ENCODE measurements at regions not wholly inside any gene's neighbourhood (a gene's known extent, or its start where the extent isn't known, plus 50 kb on each side); places are given as distances from the start of the nearest gene placed in this dataset.
"Not testable (repeated sequence)": the region's sequence is repeated elsewhere in the genome, so short reads cannot be mapped to it uniquely, and the experiment has no call there.

DNA sequence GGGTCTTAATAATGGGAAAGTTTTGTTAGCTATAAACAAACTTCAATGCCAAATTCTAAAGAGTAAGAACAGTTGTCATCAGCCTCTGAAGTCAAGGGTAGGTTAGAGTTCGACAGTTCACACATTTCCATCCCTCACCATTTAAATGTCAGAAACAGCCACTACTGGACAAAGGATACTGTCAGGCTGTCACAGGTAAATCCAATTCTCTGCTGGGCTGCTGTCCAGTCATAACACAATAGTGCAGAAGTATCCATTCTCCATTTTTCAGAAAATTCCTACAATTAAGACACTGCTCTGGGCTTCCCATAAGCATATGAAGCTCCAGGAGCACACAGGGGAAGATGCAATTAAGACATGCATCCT lies 221.4 kb downstream of the RPS29 start:
- DNase-seq, result no peak

DNA sequence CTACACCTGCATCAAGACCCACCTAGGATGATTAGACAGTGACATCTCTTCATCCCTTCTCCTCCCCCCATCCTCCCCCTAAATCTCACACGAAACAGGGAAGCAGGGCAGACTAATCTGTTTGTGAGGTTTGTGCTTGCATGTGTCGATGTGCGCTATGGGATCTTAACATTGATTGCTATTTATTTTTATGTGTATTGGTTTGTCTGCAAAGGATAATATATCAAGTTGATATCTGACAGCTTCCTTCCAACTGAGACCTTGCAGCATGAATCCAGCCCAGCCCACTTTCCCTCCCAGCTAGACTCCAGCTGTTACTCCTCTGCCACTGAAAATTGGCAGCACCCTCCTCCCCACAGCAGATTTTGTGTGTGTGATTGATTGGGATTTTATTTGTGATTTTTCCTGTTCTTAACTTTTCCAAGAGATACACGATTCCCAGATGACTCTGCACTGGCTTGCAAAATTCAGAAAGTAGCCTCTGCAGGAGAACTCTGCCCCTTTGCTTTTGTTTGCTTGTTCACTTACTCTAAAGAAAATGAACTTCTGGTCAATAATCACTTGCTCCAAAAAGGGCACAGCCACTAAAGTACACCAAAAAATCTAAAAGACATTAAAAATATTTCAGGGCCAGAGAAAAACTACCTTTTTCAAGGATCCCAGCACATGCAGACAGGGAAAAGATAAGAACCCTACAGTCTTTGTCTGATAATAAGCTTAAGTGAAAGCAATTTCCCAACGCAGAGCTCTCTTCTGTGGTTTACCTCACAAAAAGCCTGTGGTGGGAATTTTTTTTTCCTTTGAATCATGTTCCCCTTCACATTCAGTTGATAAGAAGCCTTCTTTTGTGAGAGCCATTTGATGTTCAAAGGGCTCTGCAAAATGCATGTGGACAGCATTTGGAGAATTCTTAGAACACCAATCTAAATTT lies 222.1 kb downstream of the RPS29 start:
- DNase-seq, result no peak

DNA sequence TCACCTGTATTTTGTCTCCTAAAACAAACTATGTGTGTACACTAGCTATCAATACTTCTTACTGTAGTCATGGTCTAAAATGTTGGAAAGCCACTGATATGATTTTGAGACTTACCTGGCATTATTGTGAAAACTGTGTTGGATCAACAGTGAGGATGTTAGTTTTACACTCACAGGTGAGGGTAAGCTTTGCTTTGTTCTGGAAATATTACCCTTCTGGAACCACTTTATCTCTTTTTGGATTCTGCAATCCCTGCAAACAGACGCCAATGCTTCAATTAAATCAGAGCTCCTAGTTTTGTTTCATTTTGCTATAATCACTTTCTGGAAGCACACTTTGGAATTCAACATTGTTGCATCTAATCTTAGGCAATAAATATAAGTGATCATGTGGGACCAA lies 223.3 kb downstream of the RPS29 start:
- DNase-seq, result no peak

DNA sequence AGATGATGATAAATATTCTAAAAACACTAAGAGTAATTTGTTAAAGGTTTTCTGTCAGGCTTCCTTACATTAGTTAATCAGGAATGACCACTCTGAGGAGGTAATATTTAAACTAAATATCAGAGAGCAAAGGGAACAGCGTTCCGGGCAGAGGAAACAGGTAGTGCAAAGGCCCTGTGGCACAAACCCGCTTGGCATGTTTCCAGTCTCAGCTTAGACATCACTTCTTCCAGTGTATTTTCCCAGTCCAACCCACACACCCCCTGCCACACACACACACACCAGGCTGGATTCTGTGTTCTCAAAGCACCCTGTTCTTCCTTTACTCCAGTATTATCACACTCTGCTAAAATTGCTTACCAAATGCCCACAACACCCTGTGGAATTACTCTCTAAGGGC lies 247.1 kb downstream of the RPS29 start:
- DNase-seq, result no peak

DNA sequence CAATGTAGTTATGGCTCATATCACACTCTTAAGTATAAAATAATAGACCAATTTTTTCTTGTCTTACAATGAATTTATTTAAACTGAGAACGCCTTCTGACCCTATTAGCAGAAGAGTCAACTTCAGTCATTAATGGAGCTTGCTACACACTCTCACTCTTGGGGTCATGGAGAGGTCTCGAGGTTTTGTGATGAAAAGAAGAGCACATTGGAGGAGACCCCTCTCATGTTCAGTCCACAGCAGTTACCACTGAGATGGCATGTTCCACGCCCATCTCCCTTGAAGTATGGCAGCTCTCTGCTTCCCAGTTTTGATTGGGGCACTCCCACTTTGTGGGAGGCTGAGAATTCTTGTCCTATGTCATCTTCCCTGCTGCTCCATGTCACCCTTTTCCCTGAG lies 266.4 kb downstream of the RPS29 start:
- no peak for DNase-seq

DNA sequence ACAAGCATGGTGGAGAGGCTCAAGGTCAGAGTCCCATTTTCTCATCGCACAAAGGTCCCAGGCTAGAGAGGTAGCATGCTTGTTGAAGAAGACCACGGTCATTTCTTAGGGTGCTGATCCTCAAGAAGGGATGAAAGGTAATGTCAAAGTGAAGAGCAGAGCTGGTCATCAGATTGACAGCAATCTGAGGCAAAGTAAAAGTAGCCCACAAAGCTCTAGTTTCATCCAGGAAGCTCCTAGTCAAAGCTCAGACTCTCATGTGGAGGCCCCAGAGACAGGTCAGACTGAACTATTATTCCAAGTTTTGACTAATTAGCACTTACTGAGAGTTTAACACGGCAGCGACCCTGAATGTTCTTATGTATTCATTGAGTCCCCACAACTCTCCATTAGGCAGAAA lies 270.6 kb downstream of the RPS29 start:
- DNase-seq, result no peak

DNA sequence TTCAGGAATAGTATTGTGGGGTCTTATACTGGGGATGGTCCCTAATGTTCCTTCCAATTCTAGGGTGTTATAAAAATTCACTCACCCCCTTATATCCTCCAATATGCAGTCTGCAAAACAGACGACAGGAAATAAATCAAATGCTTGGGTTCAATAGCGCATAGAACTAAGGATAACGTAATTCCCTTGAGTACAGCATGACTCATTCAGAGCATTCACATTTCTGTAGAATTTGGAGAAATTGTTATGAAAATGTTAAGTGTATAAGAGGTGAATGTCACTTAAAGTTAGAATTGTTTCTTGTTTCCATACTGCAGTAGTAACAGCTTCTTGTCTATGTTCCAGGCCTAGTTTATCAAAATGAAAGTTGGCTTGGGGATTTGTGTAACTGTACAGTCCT lies 271.4 kb downstream of the RPS29 start:
- no peak for DNase-seq

DNA sequence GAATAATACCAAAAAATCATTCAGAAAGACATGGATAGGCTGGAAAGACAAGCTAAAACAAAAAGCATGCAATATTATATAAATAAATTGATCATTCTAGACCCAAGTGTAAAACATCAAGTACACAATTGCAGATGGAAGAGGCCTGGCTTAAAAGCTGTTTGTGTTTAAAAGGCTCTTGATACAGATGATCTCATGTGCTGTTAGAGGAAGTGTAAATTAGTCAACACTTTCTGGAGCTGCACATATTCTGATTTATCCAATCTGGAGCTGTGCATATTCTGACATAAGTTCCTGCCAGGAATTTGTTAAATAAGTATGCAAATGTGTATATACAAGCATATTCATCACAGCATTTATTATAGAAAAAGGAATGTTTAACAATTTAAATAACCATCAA lies 273.1 kb downstream of the RPS29 start:
- no peak for DNase-seq

DNA sequence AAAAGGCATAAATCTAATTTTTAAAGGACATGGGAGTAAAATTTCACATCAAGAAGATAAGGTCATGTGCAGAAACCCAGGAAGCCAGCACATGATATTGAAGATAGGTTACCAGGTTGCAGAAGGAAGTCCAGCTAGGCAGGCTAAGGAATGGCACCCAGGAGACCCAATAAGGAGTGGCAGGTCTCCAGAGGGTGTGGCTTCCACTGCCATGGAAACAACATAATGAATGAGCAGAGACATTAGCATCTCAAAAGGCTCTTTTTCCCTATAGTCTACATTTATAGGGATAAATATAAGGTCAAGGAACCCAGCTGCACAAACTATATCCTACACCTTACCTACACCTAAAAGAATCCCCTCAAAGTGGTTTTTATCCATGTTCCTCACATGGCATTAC lies 275.9 kb downstream of the RPS29 start:
- DNase-seq, result no peak

DNA sequence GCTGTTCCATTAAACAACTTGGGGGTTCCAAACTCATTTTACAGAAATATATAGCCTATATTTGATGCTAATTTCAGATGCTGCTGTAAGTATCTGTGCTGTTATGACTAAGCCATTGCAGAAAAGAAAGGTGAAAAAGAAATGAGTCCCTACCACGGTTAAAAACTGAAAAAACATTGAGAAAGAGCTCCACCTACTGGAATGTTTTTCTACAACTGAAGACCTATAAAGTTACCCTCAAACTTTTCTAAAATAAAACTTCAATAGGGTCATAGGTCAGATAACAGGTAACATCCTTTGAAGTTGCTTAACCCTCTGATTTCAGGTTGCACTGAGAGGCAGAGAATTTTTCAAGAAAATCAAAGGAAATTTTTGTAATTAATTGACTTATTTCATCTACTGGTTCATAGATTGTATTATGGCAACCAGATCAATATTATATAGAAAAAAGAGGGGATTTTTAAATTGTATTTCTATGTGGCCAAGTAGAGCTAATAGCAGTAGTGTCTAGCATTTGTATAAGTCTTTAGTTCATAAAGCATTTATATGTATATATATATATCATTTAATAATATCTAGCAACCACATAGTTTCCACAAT lies 279.9 kb downstream of the RPS29 start:
- no peak for DNase-seq

DNA sequence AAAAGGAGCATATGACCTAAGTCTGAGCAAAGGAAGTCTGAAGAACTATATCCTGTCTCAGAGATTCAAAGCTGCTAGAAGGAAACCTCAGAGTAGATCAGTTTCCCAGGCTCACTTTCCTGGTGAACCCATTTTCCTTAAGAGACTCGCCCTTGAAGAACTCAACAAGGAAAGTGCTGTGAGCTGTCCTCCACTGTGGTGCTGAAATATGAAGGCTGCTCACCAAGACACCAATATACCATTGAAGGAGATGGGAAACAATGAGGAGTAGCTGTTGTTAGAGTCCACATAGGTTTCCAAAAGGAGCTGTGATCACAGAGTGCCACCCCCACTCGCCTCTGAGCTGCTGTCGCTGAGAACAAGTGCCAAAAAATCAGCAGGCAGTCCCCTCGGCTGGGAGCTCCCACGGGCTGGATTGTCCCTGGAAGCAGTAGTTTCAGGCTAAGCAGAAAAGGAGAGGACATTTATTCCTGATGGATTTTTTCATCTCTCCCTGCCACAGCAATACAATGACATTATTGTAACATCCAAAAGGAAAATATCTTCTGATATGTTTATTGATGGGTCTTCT lies 282.1 kb downstream of the RPS29 start:
- DNase-seq, result no peak

DNA sequence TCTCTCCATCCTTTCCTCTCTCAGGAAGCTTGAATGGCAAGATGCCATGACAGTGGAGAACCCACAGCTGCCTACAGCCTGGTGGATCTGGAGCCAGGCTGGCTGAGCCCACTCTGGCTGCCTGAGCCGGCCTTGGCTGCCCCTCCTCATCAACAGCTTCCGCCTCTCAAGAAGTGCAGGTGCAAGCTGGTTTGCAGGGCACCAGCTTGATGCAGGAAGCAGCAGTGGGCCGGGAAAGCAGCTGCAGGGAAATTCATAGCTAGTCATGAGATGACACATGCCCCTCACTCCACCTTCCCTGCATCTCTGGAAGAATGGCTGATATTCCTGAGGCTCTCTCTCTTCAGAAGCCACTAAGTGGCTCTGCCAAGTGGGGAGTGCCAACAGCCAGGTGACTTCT lies 289.1 kb downstream of the RPS29 start:
- no peak for DNase-seq

DNA sequence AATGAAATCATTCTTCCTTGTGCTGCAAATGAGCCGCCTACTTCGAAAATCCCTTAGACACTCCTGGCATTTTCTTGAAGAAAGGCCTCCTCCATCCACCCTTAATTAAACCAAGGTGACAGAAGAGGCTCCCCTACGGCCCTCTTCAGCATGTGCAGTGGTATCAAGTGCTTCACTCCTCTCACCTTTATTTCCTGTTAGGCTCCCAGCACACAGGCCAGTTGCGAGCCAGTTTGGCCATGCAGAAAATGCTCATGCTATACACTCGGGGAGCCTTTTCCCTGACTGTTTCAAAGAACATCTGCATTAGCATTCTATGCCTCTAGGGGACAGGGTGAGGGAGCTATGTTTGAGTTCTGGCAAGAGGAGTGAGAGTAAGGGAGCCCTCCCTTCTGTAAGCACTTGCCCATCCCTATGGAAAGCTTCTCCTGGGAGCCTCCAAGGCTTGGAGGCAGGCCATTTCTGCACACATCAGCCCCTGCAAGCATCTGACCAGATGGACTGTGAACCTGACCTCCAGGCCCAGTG lies 291.5 kb downstream of the RPS29 start:
- DNase-seq, result no peak

DNA sequence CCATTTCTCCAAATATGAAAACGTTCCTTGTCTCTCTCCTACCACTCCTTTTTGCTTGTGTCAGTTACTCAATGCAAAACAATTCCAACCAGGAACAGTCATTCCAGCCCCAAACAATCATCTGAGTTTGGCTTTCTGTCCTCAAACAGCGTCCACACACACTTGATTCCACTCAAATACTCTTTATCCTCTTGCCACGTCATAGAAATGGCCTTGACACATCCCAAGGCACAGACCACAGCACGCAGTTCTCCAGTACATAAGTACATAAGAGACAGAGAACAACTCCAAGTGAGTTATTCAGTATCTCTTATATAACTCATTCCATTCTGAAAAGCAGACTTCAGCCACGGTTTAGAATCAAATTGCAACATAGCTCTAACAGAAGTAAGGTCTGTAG lies 299.2 kb downstream of the RPS29 start:
- no peak for DNase-seq

DNA sequence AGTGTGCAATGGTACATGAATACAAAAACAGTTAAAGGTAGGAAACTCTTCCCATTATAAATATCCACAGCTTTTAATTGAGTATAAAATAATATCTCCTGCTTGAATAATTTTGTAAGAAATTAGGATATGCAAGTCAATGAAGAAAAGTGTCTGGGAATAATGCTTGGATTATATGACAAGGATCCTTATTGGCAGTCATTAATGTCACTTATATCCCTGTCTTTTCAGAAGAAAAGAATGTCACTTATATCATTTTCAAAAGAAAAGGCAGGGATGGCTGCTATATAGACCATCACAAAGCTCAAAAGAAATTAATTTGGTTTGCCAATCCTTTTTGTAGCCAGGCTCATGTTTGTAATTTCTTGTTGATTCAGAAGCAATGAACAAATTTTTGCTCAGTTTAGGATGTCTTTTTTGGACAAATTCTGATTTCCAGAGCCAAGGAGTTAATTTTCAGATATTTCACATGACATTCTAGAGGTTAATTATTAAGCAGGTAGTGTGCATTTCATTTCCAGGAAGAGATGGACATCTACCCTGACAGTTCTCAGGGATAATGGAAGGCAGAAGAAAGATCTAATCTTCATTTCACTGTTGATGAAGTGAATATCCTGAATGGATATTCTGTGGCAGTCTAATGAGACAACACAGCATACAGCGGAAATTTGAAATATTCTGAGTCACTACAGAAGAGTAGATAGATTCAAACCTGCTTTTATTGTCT lies 299.8 kb downstream of the RPS29 start:
- DNase-seq, result no peak

DNA sequence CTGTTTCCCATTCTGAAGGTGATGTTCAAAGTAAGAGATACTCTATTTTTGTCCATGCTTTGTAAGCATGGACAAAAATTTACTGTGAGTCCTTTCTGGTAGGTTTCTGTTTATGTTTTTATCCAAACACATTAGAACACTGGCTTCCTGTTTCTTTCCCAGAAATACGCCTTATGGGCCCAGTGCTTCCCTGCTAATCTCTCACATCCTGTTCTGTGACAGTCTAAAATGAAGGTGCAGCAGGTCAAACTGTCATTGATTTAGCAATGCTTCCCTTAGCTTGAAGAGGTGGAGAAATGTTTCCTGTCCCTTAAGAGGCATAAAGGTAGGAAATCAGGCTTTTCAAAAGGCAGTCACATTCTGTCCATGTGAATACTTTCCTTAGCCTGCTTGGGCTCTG lies 305.6 kb downstream of the RPS29 start:
- no peak for DNase-seq

DNA sequence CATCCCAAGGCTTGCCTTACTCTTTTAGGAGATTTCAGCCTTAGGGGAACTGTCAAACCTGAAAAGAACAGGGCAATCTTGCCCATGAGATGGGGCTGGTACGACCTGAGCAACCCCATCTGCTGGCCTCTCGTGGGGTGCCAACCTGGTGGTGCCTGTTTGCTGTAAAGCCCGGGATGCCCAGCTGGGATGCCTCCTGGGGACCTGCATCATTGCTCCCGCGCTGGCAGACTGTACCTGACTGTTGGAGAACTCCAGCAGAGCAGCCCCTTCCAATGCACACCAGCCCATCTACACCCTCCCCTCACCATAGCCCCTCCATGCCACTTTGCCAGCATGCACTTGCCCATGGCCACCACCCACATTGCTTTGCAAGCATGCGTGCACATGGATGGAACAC lies 335.7 kb downstream of the RPS29 start:
- no peak for DNase-seq

DNA sequence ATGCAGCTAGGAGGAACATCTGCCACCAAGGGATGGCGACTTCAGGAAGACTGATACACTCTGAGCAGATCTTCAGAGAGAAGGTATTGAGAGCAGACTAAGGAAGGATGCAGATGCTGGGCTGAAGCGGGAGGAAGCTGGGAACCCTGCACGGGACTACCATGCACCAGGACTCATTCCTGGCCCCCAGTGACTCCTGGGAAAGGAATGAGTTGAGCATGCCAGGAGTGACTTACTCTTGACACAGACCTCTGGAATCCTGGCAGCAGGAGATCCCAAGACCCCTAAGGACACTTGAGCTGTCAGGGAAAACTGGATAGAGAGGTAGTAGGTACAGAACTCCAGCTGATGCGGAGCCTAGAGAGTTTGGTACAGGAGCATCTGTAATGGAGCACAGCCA lies 336.1 kb downstream of the RPS29 start:
- DNase-seq, result no peak

DNA sequence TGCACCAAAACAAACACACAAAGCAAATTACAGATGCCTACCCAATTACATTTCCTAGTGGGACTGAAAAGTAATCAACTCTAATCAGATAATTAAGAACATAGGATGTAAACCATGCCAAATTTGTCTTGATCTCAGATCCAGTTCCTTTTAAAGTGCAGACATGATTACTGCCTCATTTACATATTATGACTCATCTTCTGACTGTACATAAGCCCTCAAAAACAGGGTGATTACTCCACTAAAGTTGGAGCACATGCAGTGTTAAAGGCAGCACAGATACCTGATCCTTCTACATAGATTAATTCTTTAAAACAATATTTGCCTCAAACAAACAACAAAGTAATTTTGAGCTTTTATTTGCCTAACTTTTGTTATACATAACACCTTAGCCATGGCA lies 337.2 kb downstream of the RPS29 start:
- DNase-seq, result no peak

DNA sequence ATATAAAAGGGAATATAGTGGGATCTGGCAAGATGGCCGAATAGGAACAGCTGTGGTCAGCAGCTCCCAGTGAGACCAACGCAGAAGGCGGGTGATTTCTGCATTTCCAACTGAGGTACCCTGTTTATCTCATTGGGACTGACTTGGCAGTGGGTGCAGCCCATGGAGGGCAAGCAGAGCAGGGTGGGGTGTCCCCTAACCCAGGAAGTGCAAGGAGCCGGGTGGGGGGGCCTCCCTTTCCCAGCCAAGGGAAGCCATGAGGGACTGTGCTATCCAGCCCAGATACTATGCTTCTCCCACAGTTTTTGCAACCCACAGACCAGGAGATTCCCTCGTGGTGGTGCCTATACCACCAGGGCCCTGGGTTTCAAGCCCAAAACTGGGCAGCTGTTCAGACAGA lies 342.4 kb downstream of the RPS29 start:
- DNase-seq, result not testable (repeated sequence)

DNA sequence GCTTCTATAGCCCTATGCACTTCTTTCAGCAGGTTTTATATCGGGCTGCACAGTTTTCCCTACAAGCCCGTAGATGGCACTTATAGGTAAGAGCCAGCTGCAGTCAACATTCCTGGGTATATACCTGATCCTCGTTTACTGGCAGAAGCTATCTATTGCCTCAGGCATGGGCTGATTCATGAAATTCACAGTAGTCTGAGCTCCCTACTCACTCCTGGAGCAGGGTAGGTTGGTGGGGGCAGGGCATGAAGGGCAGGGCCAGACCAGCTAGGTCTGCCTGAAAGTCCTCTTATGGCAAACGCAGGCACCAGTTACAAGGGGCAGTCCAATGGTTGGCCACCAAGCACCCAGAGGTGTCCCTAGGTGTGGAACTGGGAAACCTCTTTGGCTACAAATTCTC lies 345.8 kb downstream of the RPS29 start:
- no peak for DNase-seq

DNA sequence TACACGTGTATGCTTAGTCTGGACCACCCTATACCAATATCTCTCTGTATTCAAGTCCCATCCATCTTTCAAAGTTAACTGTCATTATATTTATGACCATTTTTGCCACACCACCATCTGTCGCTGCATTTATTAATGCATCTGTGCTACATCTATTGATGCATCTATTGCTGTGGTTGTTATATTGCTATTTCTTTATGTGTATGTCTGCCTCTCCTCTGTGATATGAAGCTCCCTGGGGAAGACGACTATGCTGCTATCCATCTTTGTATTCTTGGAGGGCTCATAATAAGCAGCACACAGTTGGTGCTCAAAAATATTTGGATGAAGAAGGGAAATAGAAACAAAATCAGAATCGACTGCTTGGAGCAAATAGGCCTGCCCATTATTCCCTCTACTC lies 357.6 kb downstream of the RPS29 start:
- no peak for DNase-seq

DNA sequence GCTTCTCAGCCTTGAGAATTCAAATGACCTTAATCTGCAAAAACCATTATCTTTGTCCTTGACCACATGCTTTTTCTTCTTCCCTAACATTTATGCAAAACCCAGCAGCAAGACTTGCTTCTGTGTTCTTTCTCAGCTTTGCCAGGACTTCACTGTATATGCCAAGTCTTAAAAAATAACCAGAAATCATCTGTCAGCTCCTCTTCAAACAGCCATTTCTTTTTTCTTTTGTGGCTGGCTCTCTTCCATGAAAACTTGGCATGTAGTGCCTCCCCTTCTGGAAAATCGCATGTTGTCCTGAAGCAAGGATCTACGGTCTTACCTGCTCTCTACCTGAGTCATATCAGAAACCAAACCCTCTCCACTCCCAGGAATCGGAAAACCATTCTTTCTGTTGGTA lies 364.9 kb downstream of the RPS29 start:
- no peak for DNase-seq

DNA sequence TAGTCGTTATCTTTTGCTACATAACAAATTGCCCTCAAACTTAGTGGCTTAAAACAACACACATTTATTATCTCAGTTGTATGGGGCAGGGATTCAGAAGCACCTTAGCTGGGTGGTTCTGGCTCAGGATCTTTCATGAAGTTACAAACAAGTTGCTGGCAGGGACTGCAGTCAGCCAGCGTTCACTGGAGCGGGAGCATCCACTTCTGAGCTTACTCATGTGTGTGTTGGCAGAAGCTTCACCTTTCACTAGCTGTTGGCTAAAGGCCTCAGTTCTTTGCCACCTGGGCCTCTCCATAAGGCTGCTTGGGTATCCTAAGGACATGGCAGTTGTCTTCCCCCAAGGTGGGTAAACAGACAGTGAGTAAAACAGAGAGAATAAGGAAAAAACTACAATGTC lies 365.7 kb downstream of the RPS29 start:
- DNase-seq, result no peak
